NB4 (cell line): ENCODE measurements at regions not wholly inside any gene's neighbourhood (a gene's known extent, or its start where the extent isn't known, plus 50 kb on each side); places are given as distances from the start of the nearest gene placed in this dataset.

Experiments
- POLR2A ChIP-seq: IDR thresholded peaks from 2 replicates; pipeline ENCODE4 v1.6.1; 2011; ENCODE audit warnings: mild to moderate bottlenecking; ENCODE audit not compliant: insufficient read length; ENCODE audit errors: extremely low read depth
- TF ChIP-seq, protein P1 (sequence below): IDR thresholded peaks from one replicate; pipeline ENCODE4 v1.5.1; 2012; ENCODE audit warnings: low read depth, low read length
- TF ChIP-seq, protein P2 (sequence below): IDR thresholded peaks from 2 replicates; pipeline ENCODE4 v1.6.1; 2011; ENCODE audit warnings: low read depth, low read length

DNA sequence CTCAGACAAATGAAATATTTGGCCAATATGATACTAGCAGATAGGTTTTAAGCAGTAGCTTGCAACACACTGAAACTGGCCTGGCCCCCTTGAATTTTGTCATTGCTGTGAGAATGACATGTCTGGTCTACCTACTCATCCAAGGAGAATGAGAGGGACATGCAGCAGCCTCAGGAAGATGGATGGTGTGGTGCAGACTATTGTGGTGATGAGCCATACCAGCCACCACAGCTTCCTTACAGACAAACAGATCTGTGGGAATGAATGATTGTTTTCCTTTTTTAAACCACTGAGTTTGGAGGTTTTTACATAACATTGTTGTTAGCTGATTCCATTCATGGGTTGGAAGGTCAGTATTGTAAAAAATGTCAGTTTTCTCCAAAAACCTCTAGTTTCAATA, 133.7 kb upstream of the POU1F1 start:
- TF ChIP-seq, protein P1, sequence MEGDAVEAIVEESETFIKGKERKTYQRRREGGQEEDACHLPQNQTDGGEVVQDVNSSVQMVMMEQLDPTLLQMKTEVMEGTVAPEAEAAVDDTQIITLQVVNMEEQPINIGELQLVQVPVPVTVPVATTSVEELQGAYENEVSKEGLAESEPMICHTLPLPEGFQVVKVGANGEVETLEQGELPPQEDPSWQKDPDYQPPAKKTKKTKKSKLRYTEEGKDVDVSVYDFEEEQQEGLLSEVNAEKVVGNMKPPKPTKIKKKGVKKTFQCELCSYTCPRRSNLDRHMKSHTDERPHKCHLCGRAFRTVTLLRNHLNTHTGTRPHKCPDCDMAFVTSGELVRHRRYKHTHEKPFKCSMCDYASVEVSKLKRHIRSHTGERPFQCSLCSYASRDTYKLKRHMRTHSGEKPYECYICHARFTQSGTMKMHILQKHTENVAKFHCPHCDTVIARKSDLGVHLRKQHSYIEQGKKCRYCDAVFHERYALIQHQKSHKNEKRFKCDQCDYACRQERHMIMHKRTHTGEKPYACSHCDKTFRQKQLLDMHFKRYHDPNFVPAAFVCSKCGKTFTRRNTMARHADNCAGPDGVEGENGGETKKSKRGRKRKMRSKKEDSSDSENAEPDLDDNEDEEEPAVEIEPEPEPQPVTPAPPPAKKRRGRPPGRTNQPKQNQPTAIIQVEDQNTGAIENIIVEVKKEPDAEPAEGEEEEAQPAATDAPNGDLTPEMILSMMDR: no peak
- TF ChIP-seq POLR2A: no peak
- TF ChIP-seq, protein P2, sequence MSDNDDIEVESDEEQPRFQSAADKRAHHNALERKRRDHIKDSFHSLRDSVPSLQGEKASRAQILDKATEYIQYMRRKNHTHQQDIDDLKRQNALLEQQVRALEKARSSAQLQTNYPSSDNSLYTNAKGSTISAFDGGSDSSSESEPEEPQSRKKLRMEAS: no peak
